ENCODE measurements at regions not wholly inside any gene's neighbourhood (a gene's known extent, or its start where the extent isn't known, plus 50 kb on each side); places are given as distances from the start of the nearest gene placed in this dataset.

- Histone ChIP-seq H3K4me3 (ENCODE audit: insufficient read depth, low read length) (no peak overlapping the region), H3K9me3 (ENCODE audit: low read depth, low read length) (no peaks in the 10 kb centered on the region), H3K4me1 (ENCODE audit: insufficient read depth, low read length) (no peaks in the 10 kb centered on the region), H3K79me2 (ENCODE audit: insufficient read depth, low read length) (no peaks in the 10 kb centered on the region), H3K36me3 (ENCODE audit: insufficient read depth, low read length) (no peaks in the 10 kb centered on the region), H3K27ac (ENCODE audit: low read depth, low read length) (no peak overlapping the region), H2AFZ (ENCODE audit: low read length) (no peak overlapping the region), H3K27me3 (ENCODE audit: insufficient read depth, low read length) (no peaks in the 10 kb centered on the region), H3K4me2 (ENCODE audit: insufficient read depth, low read length) (no peak overlapping the region), H4K20me1 (ENCODE audit: insufficient read depth, low read length) (no peaks in the 10 kb centered on the region)
- DNase-seq (ENCODE audit: insufficient read length, low spot score, missing footprints): no peak
- no peak for TF ChIP-seq CTCF (IDR thresholded peaks at IDR 0.05; ENCODE audit: extremely low read depth, low read depth, low read length)
These were observed 127.5 kb upstream of the ADAMTS5 start for GRCh38 chr21:27094184-27094948.

- Histone ChIP-seq H3K79me2 (ENCODE audit: insufficient read depth, low read length) (no peaks in the 10 kb centered on the region), H3K27ac (ENCODE audit: low read depth, low read length) (no peak overlapping the region), H3K9me3 (ENCODE audit: low read depth, low read length) (no peaks in the 10 kb centered on the region), H3K4me2 (ENCODE audit: insufficient read depth, low read length) (no peak overlapping the region), H3K4me3 (ENCODE audit: insufficient read depth, low read length) (no peak overlapping the region), H3K4me1 (ENCODE audit: insufficient read depth, low read length) (no peaks in the 10 kb centered on the region), H2AFZ (ENCODE audit: low read length) (no peak overlapping the region), H3K36me3 (ENCODE audit: insufficient read depth, low read length) (no peaks in the 10 kb centered on the region), H3K27me3 (ENCODE audit: insufficient read depth, low read length) (no peaks in the 10 kb centered on the region), H4K20me1 (ENCODE audit: insufficient read depth, low read length) (no peaks in the 10 kb centered on the region)
- peak; percentile 9 for DNase-seq (ENCODE audit: insufficient read length, low spot score, missing footprints)
- TF ChIP-seq CTCF (IDR thresholded peaks at IDR 0.05; ENCODE audit: extremely low read depth, low read depth, low read length): no peak
These were observed 119.7 kb upstream of the ADAMTS5 start for GRCh38 chr21:27086630-27087029.

DNA sequence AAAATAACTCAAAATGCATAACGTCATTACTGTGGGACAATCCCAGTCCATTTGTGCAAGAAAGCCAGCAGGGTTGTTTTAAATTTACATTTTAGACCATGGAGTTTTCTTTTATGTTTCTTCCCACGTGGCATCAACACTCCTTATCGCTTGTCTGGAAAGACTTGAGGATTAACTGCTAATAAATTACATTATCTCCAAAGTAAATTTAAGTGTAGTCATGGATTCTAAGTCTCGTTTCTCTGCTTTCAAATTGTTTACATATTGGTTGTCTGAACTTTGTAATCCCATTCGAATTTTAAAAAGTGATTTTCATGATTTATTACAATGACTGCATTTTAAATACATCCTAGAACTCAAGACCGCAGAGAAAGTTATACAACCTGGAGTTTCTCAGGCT, 119.3 kb upstream of the ADAMTS5 start:
- Histone ChIP-seq H3K4me3 (ENCODE audit: insufficient read depth, low read length) (no peak overlapping the region), H3K4me2 (ENCODE audit: insufficient read depth, low read length) (no peak overlapping the region), H3K36me3 (ENCODE audit: insufficient read depth, low read length) (no peaks in the 10 kb centered on the region), H4K20me1 (ENCODE audit: insufficient read depth, low read length) (no peaks in the 10 kb centered on the region), H3K4me1 (ENCODE audit: insufficient read depth, low read length) (no peaks in the 10 kb centered on the region), H3K9me3 (ENCODE audit: low read depth, low read length) (no peaks in the 10 kb centered on the region), H2AFZ (ENCODE audit: low read length) (no peak overlapping the region), H3K27ac (ENCODE audit: low read depth, low read length) (no peak overlapping the region), H3K27me3 (ENCODE audit: insufficient read depth, low read length) (no peaks in the 10 kb centered on the region), H3K79me2 (ENCODE audit: insufficient read depth, low read length) (no peaks in the 10 kb centered on the region)
- no peak for DNase-seq (ENCODE audit: insufficient read length, low spot score, missing footprints)
- TF ChIP-seq CTCF (IDR thresholded peaks at IDR 0.05; ENCODE audit: extremely low read depth, low read depth, low read length): no peak

DNA sequence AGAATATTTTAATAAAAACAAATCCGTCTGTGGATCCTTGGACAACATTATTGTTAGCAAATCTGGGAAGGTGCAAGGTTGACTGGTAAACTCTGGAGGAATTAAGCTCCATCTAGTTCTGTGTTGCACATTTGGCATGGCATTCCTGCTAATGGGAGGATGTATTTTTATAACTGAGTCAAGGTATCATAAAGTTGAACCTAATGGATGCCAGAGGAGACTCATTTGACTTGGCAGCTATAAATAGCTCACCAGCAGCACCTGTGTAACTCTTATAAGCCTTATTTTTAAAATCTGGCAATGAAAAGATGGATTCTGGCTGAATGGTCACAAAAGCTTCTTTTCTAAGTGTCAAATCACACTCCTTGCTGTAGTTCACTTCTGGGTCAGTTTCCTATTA, 118.5 kb upstream of the ADAMTS5 start:
- no peak for TF ChIP-seq CTCF (IDR thresholded peaks at IDR 0.05; ENCODE audit: extremely low read depth, low read depth, low read length)
- no peaks in the 10 kb centered on the region for H3K27me3 ChIP-seq (ENCODE audit: insufficient read depth, low read length)
- no peaks in the 10 kb centered on the region for H3K4me1 ChIP-seq (ENCODE audit: insufficient read depth, low read length)
- no peak overlapping the region for H3K27ac ChIP-seq (ENCODE audit: low read depth, low read length)
- H3K4me2 ChIP-seq (ENCODE audit: insufficient read depth, low read length): no peak overlapping the region
- no peaks in the 10 kb centered on the region for H4K20me1 ChIP-seq (ENCODE audit: insufficient read depth, low read length)
- no peaks in the 10 kb centered on the region for H3K36me3 ChIP-seq (ENCODE audit: insufficient read depth, low read length)
- no peak overlapping the region for H2AFZ ChIP-seq (ENCODE audit: low read length)
- no peaks in the 10 kb centered on the region for H3K79me2 ChIP-seq (ENCODE audit: insufficient read depth, low read length)
- no peaks in the 10 kb centered on the region for H3K9me3 ChIP-seq (ENCODE audit: low read depth, low read length)
- no peak for DNase-seq (ENCODE audit: insufficient read length, low spot score, missing footprints)
- no peak overlapping the region for H3K4me3 ChIP-seq (ENCODE audit: insufficient read depth, low read length)

All from osteoblast (primary cell).